ENCODE measurements at regions not wholly inside any gene's neighbourhood (a gene's known extent, or its start where the extent isn't known, plus 50 kb on each side); places are given as distances from the start of the nearest gene placed in this dataset.

DNA sequence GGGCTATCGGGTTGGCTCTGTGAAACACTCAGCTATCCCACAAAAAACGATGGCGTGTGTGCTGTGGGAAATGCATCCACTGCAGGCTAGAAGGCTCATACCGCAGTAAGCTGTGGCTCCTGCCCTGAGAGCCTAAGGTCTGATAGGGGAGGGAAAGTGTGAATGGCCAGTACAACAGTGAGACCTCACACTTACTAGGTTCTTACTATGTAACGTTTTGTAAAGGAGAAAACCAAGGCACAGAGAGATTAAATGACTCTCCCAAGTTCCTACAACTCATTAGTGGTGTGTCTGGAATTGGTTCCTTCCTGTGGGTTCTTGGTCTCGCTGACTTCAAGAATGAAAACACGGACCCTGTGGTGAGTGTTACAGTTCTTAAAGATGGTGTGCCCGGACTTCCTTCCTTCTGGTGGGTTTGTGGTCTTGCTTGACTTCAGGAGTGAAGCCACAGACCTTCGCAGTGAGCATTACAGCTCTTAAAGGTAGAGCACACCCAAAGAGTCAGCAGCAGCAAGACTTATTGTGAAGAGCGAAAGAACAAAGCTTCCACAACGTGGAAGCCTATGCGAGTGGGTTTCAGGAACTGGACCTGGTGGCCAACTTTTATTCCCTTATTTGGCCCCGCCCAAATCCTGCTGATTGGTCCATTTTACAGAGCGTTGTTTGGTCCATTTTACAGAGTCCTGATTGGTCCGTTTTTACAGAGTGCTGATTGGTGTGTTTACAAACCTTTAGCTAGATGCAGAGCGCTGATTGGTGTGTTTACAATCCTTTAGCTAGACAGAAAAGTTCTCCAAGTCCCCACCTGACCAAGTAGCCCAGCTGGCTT, 161.7 kb downstream of the POLR2M start:
- TF ChIP-seq, protein P1, sequence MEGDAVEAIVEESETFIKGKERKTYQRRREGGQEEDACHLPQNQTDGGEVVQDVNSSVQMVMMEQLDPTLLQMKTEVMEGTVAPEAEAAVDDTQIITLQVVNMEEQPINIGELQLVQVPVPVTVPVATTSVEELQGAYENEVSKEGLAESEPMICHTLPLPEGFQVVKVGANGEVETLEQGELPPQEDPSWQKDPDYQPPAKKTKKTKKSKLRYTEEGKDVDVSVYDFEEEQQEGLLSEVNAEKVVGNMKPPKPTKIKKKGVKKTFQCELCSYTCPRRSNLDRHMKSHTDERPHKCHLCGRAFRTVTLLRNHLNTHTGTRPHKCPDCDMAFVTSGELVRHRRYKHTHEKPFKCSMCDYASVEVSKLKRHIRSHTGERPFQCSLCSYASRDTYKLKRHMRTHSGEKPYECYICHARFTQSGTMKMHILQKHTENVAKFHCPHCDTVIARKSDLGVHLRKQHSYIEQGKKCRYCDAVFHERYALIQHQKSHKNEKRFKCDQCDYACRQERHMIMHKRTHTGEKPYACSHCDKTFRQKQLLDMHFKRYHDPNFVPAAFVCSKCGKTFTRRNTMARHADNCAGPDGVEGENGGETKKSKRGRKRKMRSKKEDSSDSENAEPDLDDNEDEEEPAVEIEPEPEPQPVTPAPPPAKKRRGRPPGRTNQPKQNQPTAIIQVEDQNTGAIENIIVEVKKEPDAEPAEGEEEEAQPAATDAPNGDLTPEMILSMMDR (IDR thresholded peaks at IDR 0.05; ENCODE audit: control extremely low read depth in 1 of 3, insufficient read depth in 1 of 3, low read depth in 1 of 3, low read length in 3 of 3), result no peak
- TF ChIP-seq GTF2F1 (IDR thresholded peaks at IDR 0.05; ENCODE audit: borderline replicate concordance, low read depth, low read length) (no peak), JUN (IDR thresholded peaks at IDR 0.05; ENCODE audit: low read depth, low read length) (no peak), EZH2 (IDR thresholded peaks at IDR 0.05; ENCODE audit: low read depth, low read length, severe bottlenecking) (no peak), SIN3A (conservative IDR thresholded peaks at IDR 0.05 in 1 of 2, IDR thresholded peaks at IDR 0.05 in 1 of 2; ENCODE audit: low read depth in 1 of 2, low read length in 2 of 2) (no peak), POLR2A (IDR thresholded peaks at IDR 0.05; ENCODE audit: control extremely low read depth in 1 of 2, low read depth in 2 of 2, low read length in 2 of 2) (no peak), BACH1 (IDR thresholded peaks at IDR 0.05; ENCODE audit: low read length) (no peak), TAF1 (IDR thresholded peaks at IDR 0.05; ENCODE audit: low read depth, low read length) (no peak), RAD21 (IDR thresholded peaks at IDR 0.05 in 1 of 2, conservative IDR thresholded peaks at IDR 0.05 in 1 of 2; ENCODE audit: low read depth in 2 of 2, low read length in 2 of 2) (no peak), TCF12 (IDR thresholded peaks at IDR 0.05; ENCODE audit: low read depth, low read length) (no peak), EP300 (IDR thresholded peaks at IDR 0.05; ENCODE audit: borderline replicate concordance in 1 of 2, low read depth in 2 of 2, low read length in 2 of 2) (no peak), SIX5 (IDR thresholded peaks at IDR 0.05; ENCODE audit: low read depth, low read length) (no peak)
- TF ChIP-seq, protein P2, sequence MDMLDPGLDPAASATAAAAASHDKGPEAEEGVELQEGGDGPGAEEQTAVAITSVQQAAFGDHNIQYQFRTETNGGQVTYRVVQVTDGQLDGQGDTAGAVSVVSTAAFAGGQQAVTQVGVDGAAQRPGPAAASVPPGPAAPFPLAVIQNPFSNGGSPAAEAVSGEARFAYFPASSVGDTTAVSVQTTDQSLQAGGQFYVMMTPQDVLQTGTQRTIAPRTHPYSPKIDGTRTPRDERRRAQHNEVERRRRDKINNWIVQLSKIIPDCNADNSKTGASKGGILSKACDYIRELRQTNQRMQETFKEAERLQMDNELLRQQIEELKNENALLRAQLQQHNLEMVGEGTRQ (IDR thresholded peaks at IDR 0.05; ENCODE audit: low read length), result no peak
- TF ChIP-seq, protein P3, sequence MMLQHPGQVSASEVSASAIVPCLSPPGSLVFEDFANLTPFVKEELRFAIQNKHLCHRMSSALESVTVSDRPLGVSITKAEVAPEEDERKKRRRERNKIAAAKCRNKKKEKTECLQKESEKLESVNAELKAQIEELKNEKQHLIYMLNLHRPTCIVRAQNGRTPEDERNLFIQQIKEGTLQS (IDR thresholded peaks at IDR 0.05; ENCODE audit: insufficient read depth, low read depth, low read length), result no peak

All from H1 (cell line).